ENCODE measurements at regions not wholly inside any gene's neighbourhood (a gene's known extent, or its start where the extent isn't known, plus 50 kb on each side); places are given as distances from the start of the nearest gene placed in this dataset.

DNA sequence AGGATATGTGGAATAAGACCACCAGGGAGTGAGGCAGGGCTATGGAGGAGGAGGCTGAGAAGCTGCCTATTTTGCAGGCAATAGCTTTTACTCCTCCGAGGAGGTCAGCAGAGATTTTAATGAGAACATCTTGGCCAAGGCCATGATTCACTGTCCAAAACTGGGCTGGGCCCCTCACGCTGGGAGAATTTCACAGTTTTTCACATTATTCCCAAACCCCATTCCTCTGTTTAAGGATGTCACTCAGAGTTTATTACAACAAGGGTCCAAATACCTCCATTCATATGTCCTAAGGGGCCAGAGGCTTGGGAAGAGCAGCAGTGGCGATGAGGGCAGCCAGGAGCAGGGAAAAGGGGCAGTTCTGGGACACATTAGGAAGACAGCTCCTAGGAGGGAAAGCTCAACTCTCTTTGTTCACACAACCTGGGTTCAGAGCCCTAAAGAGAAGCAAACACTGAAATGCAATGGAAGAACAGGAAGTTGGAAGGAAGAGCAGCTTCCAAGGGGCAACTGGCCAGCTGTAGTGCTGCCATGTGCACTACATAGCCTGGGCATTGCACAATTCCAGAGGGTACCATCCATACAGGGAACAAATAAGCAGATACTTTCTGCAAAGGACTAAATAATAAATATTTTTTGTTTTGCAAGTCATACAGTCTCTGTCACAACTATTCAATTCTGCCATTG, 283.2 kb downstream of the NUAK1 start:
- H3K4me3 ChIP-seq (ENCODE audit: low read depth, low read length) = no peak overlapping the region
- DNase-seq (ENCODE audit: low read depth) = no peak
- TF ChIP-seq, protein P1, sequence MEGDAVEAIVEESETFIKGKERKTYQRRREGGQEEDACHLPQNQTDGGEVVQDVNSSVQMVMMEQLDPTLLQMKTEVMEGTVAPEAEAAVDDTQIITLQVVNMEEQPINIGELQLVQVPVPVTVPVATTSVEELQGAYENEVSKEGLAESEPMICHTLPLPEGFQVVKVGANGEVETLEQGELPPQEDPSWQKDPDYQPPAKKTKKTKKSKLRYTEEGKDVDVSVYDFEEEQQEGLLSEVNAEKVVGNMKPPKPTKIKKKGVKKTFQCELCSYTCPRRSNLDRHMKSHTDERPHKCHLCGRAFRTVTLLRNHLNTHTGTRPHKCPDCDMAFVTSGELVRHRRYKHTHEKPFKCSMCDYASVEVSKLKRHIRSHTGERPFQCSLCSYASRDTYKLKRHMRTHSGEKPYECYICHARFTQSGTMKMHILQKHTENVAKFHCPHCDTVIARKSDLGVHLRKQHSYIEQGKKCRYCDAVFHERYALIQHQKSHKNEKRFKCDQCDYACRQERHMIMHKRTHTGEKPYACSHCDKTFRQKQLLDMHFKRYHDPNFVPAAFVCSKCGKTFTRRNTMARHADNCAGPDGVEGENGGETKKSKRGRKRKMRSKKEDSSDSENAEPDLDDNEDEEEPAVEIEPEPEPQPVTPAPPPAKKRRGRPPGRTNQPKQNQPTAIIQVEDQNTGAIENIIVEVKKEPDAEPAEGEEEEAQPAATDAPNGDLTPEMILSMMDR (IDR thresholded peaks at IDR 0.05; ENCODE audit: insufficient read depth, low read depth, low read length) = no peak

DNA sequence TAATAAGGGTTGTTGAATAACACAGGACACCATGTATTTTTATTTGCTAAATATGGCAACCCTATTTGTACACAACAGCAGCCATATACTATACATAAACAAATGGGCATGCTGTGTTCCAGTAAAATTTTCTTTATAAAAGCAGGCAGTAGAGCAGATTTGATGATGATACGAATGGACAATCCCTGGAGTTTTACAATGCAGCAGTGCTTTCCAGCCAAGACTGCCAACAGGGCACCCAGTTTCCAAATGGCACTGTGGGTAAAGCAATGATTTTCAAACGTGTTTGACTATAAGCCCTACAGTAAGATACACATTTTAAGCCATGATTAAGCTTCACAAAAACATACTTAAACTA, 282.7 kb downstream of the NUAK1 start:
- DNase-seq (ENCODE audit: low read depth) = no peak
- TF ChIP-seq, protein P1 (IDR thresholded peaks at IDR 0.05; ENCODE audit: insufficient read depth, low read depth, low read length) = no peak
- H3K4me3 ChIP-seq (ENCODE audit: low read depth, low read length) = no peak overlapping the region

- H3K4me3 ChIP-seq (ENCODE audit: low read depth, low read length) = no peak overlapping the region
- no peak for DNase-seq (ENCODE audit: low read depth)
- TF ChIP-seq, protein P1 (IDR thresholded peaks at IDR 0.05; ENCODE audit: insufficient read depth, low read depth, low read length) = no peak
These were observed 279.6 kb downstream of the NUAK1 start for GRCh38 chr12:105858981-105859710.

- TF ChIP-seq, protein P1 (IDR thresholded peaks at IDR 0.05; ENCODE audit: insufficient read depth, low read depth, low read length) = no peak
- no peak for DNase-seq (ENCODE audit: low read depth)
These were observed 278.1 kb downstream of the NUAK1 start for GRCh38 chr12:105860561-105861207.

DNA sequence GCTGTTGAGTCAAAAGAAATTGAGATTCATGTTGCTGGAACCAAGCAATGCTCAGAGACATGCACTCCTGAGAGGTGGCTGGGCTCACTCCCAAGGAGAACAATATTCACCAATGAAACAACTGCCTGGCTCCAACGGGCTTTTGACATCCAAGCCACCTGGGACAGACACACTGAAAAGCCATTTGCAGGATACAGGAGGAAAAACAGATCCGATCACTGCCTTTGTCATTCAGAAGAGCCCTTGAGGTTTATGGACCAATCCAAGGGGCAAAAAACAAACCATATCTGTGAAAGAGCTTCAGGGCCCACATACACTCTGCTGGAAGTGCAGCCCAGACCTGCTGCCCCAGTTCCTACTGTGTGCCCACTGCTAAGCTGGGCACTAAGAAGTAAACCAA, 277.5 kb downstream of the NUAK1 start:
- DNase-seq (ENCODE audit: low read depth) = no peak
- TF ChIP-seq, protein P1 (IDR thresholded peaks at IDR 0.05; ENCODE audit: insufficient read depth, low read depth, low read length) = no peak
- no peak overlapping the region for H3K4me3 ChIP-seq (ENCODE audit: low read depth, low read length)

More at GRCh38 chr12:105860561-105861207, 278.1 kb downstream of the NUAK1 start:
- no peak overlapping the region for H3K4me3 ChIP-seq (ENCODE audit: low read depth, low read length)

DNA sequence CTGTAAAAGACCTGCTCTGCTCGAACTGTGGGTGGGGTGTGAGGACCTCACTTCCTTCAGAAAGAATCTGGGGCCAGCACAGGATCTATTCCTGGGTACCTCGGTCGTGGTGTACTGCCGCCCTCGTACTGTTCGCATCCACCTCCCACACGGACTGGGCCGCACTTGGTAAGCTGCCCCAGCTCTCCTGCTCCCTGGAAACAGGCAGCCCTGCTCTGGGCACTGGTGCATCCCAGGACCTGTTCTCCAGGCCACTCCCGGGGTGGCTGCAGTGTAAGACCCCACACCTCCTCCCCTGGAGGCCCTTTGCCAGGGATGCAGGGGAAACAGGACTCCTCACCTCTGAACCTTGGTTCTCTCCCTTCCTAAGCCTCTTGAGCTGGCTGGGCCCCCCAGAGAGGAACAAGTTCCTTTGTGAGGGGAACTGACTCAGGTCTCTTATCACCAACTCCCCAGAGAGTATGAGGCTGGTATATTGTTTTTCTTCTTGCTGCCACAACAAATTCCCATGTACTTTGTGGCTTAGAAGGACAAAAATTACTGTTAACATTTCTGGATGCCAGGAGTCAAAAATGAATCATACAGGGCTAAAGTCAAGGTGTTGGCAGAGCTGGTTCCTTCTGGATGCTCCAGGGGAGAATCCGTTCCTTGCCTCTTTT, 276.5 kb downstream of the NUAK1 start:
- no peak for DNase-seq (ENCODE audit: low read depth)
- H3K4me3 ChIP-seq (ENCODE audit: low read depth, low read length) = no peak overlapping the region
- TF ChIP-seq, protein P1 (IDR thresholded peaks at IDR 0.05; ENCODE audit: insufficient read depth, low read depth, low read length) = no peak

Data from fibroblast of villous mesenchyme (primary cell).